Neural cell (in vitro differentiated cells): ENCODE measurements at regions not wholly inside any gene's neighbourhood (a gene's known extent, or its start where the extent isn't known, plus 50 kb on each side); places are given as distances from the start of the nearest gene placed in this dataset.

Source experiments
- CTCF ChIP-seq: fragments of 450-650 bp; IDR thresholded peaks from 2 replicates; pipeline ENCODE4 v1.5.1; 2014; ENCODE audit warnings: antibody characterized with exemption, mild to moderate bottlenecking, moderate library complexity; ENCODE audit not compliant: poor library complexity, severe bottlenecking
- EP300 ChIP-seq: fragments of 450-650 bp; conservative IDR thresholded peaks from 2 replicates; pipeline ENCODE4 v1.6.1; 2014; ENCODE audit warnings: antibody characterized with exemption, mild to moderate bottlenecking, moderate library complexity; ENCODE audit not compliant: poor library complexity, severe bottlenecking
- EZH2 ChIP-seq: fragments of 200-600, 300-800 bp; shearing (Covaris generic), sonication (generic); IDR thresholded peaks from 2 replicates; pipeline ENCODE4 v1.6.1; 2014; ENCODE audit warnings: antibody characterized with exemption, low read length, borderline replicate concordance, mild to moderate bottlenecking; ENCODE audit not compliant: insufficient read depth, poor library complexity, severe bottlenecking
- POLR2AphosphoS5 ChIP-seq: IDR thresholded peaks from 2 replicates; pipeline ENCODE4 v1.6.1; 2012
- REST ChIP-seq: IDR thresholded peaks from 2 replicates; pipeline ENCODE4 v1.6.1; 2012; ENCODE audit warnings: borderline replicate concordance
- SMC3 ChIP-seq: fragments of 450-650 bp; conservative IDR thresholded peaks from 2 replicates; pipeline ENCODE4 v1.6.1; 2014; ENCODE audit warnings: antibody characterized with exemption, mild to moderate bottlenecking, moderate library complexity; ENCODE audit not compliant: poor library complexity

- TF ChIP-seq CTCF = no peak
- no peak for TF ChIP-seq POLR2AphosphoS5
- TF ChIP-seq REST = no peak
- no peak for TF ChIP-seq EZH2
- TF ChIP-seq SMC3 = no peak
- TF ChIP-seq EP300 = no peak
These were observed 75.6 kb upstream of the VLDLR start for GRCh38 chr9:2545881-2546490.
